NCI-H526 (cell line): ENCODE measurements at regions not wholly inside any gene's neighbourhood (a gene's known extent, or its start where the extent isn't known, plus 50 kb on each side); places are given as distances from the start of the nearest gene placed in this dataset.
"Not testable (repeated sequence)": the region's sequence is repeated elsewhere in the genome, so short reads cannot be mapped to it uniquely, and the experiment has no call there.

Experiments
- DNase-seq, 2 experiments: peaks; one replicate each; lab custom pipeline; 2025; lab: John Stamatoyannopoulos, UW

GRCh38 chr1:10867914-10868598 lies 71.6 kb upstream of the CASZ1 start:
- peak; percentile 23 to 59 for DNase-seq

GRCh38 chr1:10868599-10868965 lies 72.1 kb upstream of the CASZ1 start:
- no peak for DNase-seq

DNA sequence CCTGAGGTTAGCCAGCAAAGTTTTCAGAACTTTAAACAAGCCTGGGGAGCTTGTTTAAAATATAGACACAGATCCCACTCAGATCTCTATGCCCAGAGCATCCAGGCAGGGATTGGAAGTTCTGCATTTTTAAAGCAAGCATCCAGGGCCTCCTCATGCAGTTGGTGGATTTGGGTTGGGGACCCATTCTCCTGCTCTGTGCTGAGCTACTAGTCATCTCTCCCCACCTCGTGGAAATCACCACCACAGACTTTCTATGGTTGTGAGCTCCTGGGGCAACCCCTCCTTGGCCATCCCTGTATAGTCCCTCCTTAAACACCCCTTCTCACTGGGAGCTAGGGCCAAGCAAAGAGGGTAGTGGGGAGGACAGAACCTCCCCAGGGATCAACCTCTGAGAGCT lies 73.5 kb upstream of the CASZ1 start:
- DNase-seq = no peak

DNA sequence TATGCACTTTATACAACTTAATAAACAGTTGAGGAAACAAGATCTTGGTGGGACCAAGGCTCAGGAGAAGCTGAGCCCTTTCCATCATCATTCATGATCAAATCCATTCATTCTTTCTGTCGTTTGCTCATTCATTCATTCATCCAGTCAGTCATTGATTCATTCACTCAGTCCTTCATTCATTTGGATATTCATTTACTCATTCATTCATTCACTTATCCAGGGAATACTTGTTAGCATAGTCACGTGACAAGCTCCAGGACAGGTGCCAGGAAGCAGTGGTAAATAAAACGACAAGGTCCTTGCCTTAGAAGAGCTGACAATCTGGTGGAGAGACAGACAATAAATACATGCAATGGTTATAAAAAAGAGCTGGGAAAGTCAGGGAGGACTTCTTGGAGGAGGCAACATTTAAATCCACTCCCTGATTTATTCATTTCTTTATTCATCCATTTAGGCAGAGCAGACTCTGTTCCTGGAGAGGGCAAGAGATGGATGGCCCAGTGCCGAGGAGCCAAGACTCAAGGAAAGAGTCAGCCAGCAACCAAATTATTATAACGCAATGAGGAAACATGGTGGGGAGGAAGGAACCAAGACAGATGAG lies 74.1 kb upstream of the CASZ1 start:
- no peak for DNase-seq

DNA sequence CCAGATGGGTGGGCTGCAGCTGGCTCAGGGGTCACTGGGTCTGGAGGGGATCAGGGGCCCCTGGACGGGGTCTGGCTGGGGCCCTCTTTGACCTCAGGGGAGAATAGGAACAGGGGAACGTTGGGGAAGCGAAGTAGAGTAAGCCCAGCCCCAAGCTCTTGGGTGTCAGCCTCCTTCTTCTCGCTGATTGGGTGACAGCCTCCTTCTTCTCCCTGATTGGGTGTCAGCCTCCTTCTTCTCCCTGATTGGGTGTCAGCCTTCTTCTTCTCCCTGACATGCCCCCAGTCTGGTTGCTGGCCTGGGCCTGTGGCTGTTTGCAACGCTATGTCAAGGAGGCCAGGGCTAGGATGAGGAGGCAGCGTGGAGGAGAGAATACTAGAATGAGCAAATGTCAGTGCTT lies 76.7 kb upstream of the CASZ1 start:
- DNase-seq = no peak

- DNase-seq = no peak
Observed at GRCh38 chr1:10874351-10874750, 77.9 kb upstream of the CASZ1 start.

GRCh38 chr1:10877894-10878293 lies 81.4 kb upstream of the CASZ1 start:
- DNase-seq = no peak

DNA sequence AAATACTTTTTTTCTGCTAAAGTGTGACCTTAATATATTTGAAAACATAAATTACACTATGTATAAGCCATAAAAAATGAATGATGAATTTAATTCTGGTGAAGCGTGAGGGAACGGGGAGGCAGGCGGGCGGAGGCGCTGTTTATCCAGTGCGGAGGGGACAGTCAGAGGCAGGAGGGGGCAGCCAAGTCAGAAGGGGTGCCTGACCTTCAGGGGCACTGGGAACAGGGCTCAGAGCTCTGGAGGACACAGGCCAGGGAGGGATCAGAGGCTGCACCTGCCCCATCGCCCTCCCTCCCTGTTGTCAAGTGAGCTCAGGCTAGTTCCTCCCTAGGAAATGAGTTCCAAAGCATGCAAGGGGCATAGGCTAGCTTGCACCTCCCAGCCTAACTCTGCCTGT lies 82.0 kb upstream of the CASZ1 start:
- no peak for DNase-seq

DNA sequence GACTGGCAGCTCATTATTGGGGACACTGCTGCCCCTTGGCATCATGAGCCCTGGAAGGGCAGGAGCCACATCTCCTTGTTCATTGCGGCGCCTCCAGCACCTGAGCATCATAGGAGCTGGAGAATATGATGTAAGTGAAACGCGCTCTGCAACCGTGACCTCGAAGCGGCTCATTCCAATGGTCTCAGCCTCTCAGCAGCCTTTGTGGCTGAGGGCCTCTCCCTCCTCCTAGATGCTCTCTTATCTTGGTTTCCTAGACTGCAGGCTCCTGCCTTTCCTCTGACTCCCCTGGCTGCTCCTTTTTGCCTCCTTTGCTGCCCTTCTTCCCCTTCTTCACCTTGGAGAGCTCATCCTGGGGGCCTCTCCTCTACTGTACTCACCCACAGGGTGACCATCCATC lies 83.6 kb upstream of the CASZ1 start:
- DNase-seq = no peak

DNA sequence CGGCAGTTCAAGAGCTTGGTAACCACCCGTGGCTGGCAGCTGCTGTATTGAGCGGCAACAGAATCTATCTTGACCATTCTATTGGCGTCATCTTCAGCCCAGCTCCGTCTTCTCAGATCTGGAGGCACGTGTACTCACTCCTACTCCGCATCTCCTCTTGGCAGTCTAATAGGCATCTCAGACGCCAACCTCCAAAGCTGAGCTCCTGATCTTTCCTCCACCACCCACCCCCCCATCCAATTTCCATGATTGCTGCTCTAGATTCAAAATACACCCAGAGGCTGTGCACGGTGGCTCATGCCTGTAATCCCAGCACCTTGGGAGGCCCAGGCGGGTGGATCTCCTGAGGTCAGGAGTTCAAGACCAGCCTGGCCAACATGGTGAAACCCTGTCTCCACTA lies 84.6 kb upstream of the CASZ1 start:
- DNase-seq = no peak

DNA sequence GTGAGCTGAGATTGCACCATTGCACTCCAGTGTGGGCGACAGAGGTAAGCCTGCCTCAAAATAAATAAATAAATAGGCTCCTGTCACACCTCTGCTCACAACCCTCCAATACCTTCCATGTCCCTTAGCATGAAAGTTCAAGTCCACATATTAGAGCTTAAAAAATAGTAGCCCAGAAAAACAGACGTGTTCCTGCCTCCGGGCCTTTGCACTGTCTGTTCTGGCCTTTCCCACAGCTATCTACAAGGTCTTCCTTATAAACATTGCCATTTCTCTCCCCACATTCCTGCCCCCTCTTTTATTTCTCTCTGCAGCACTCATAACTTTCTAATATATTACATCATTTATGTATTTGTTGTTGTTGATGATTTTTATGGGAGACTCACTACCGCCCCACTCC lies 85.6 kb upstream of the CASZ1 start:
- no peak for DNase-seq

DNA sequence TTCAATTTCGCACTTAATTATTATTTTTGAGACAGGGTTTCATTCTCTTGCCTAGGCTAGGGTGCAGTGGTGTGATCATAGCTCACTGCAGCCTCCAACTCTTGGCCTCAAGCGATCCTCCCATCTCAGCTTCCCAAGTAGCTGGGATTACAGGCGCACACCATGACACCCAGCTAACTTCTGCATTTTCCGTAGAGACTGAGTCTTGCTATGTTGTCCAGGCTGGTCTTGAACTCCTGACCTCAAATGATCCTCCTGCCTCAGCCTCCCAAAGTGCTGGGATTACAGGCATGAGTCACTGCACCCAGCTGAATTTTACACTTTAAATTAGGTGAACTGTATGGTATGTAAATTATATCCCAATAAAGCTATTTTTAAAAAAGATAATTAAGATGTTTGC lies 90.6 kb upstream of the CASZ1 start:
- DNase-seq = not testable (repeated sequence)

DNA sequence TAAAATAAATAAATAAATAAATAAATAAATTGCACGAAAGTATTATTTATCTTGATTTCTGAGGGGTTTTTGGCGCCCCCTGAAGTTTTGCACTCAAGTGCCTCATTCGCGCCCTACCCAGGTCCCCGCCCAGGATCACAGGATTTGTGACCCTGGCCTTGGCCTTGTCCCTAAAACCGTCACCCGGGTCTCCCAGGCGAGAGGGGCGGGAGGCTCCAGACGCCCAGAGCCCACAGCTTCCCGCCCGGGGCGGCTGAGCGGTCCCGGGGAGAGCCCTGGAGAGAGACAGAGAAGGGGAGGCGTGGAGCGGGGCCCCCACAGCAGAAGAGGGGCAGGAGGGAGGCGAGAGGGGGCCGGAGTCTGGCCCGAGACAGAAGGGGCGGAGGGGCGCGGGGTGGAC lies 91.8 kb upstream of the CASZ1 start:
- no peak for DNase-seq

- DNase-seq = no peak
Observed at GRCh38 chr1:10888791-10889649, 92.6 kb upstream of the CASZ1 start.

GRCh38 chr1:10889650-10890353 lies 93.4 kb upstream of the CASZ1 start:
- DNase-seq = no peak

DNA sequence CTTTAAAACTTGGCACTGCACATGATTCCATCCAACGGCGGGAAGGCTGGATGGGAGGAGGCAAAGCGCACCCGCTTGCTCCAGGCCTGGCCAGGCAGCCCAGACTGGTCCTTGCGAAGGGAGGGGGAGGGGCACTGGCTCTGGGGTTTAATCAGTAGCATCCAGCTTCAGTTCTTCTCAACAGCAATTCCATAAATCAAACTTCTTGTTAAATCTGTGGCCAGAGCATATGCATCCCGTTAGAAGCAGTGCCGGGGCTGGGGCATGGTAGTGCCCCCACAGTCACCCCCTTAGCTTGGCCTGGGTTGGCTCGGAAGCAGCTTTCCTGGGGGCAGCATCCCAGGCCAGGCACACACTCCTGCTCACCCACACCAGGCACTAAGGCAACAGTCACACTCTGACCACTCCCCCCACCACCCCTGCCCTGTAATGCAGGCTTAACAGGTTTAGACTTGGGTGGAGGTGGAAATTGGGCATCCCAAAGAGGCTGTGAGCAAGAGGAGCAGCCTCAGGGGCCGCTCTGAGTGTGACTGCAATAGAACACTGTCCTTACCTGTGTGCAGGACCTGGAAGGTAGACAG lies 94.1 kb upstream of the CASZ1 start:
- no peak for DNase-seq

DNA sequence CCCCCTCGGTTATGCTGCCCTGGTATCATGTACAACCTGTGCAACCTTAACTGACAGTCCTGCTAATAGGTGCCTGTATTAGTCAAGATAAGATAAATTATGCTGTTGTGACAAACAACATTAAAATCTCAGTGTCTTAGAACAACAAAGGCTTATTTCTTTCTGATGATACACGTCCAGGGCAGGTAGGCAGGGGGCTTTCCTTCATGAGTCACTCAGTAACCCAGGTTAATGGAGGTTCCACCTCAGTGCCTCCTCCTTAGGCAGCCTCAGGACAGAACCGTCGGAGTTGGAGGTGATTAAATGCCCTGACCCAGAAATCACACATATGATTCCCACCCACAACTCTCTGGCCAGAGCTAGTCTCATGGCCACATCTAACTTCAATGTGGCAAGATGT lies 94.6 kb upstream of the CASZ1 start:
- DNase-seq = no peak

DNA sequence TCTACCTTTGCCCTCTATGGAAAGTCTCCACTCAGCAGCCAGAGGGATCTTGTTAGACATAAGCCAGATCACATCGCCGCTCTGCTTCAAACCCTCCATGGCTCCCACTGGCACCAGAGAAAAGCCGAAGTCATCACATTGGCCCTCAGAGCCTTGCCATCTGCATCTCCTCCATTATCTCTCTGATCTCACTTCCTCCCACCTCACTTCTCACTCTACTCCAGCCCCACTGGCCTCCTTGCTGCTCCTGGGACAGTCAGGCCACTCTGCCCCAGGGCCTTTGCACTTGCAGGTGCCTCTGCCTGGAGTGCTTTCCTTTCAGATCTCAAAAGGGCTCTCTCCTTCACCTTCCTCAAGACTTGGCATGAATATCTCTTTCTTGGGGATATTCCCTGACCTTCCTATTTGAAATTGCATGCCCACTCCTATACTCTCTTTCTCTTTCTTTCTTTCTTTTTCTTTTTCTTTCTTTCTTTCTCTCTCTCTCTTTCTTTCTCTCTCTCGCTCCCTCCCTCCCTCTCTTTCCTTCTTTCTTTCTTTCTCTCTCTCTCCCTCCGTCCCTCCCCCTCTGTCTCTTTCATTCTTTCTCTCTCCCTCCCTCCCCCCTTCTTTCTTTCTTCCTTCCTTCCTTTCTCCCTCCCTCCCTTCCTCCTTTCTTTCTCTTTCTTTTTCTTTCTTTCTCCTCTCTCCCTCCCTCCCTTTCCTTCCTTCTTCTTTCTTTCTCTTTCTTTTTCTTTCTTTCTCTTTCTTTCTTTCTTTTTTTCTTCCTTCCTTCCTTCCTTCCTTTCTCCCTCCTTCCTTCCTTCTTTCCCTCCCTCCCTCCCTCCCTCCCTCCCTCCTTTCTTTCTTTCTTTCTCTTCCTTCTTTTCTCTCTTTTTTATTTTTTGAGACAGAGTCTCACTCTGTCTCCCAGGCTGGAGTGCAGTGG lies 96.0 kb upstream of the CASZ1 start:
- DNase-seq = no peak

- no peak for DNase-seq
Observed at GRCh38 chr1:10895621-10896020, 99.2 kb upstream of the CASZ1 start.

GRCh38 chr1:10896673-10897072 lies 100.2 kb upstream of the CASZ1 start:
- no peak for DNase-seq

DNA sequence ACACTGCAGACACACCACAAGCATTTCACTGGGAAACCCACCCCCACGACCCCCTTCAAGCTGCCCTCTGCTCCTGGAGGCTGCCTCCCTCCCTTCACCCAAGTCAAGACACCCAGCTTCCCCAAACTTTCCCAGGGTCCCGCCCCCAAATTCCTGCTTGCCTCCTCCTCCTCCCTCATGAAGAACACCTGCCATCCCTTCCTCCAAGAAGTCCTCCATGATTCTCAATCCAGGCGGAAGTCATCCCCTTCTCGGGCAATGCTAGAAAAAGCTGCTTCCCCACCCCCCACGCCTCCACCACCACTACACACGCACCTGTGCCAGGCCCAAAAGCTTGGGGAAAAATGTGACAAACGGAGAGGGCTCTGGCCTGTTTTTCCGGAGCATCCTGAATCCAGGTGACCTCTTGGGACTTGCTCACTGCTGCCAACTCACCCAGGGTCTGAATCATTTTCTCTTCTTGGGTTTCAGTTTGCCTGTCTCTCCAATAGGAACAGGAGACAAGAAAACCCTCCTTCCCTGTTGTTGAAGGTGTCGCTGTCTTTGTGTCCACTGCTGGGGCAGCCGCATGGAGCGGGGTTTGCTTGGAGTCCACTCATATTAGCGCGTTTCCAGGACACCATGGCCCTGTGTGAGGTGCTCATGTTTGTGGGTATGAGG lies 101.0 kb upstream of the CASZ1 start:
- DNase-seq = no peak
